Type B pancreatic cell (in vitro differentiated cells): ENCODE measurements at regions not wholly inside any gene's neighbourhood (a gene's known extent, or its start where the extent isn't known, plus 50 kb on each side); places are given as distances from the start of the nearest gene placed in this dataset.

Source experiments
- DNase-seq: peaks from one replicate; pipeline ENCODE4 v3.0.0; 2021; ENCODE audit warnings: mixed read lengths; ENCODE audit not compliant: unreplicated experiment; ENCODE audit errors: extremely low spot score
- H3K27ac Mint-ChIP-seq: 2 replicates; pipeline ENCODE4 v1.8.0; 2021; ENCODE audit warnings: mild to moderate bottlenecking, mixed read lengths
- H3K27me3 Mint-ChIP-seq: 2 replicates; pipeline ENCODE4 v1.8.0; 2021; ENCODE audit warnings: mixed read lengths
- H3K36me3 Mint-ChIP-seq: 2 replicates; pipeline ENCODE4 v1.8.0; 2021; ENCODE audit warnings: mixed read lengths
- H3K4me1 Mint-ChIP-seq: one replicate; pipeline ENCODE4 v1.8.0; 2021; ENCODE audit warnings: mixed read lengths; ENCODE audit not compliant: unreplicated experiment
- H3K4me3 Mint-ChIP-seq: 2 replicates; pipeline ENCODE4 v1.8.0; 2021; ENCODE audit warnings: mild to moderate bottlenecking, mixed read lengths
- H3K9me3 Mint-ChIP-seq: 2 replicates; pipeline ENCODE4 v1.8.0; 2021; ENCODE audit warnings: mixed read lengths
- TF ChIP-seq, protein P1 (sequence below): fragments of 200-600 bp; sonication (generic); conservative IDR thresholded peaks from 2 replicates; pipeline ENCODE4 v1.5.0; 2021; ENCODE audit warnings: antibody characterized with exemption, mild to moderate bottlenecking

DNA sequence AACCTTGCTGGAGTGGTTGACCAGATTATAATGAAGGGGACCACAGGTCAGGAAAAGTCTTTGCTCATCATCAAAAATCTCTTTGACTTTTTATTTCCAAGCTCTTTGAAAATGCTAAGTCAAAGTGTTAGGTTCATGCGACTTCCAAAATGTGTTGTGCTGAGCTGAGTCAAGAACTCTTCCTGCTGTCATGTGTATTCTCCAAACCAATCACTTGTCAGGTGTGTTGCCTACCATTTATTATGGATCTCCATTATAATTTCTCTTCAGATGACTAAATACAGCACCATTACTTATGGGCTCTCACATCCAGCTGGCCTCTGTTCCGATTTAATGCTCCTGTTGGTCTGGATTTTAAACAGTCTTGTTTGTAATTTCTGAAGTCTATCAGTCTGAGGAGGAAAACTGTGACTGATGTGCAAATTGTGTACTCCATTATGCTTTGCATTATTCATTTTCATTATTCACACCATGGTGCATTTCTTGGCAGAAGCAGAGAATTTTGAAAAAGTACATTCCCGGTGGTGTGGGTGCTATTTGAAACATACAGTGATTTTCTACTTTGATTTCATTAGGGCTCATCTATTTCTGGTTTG is 562.5 kb downstream of the LMO7 start:
- Mint-ChIP-seq H3K27ac (no peak overlapping the region), H3K4me3 (no peak overlapping the region), H3K9me3 (no peaks in the 10 kb centered on the region), H3K27me3 (no peaks in the 10 kb centered on the region), H3K36me3 (no peaks in the 10 kb centered on the region), H3K4me1 (no peaks in the 10 kb centered on the region)
- DNase-seq: no peak
- TF ChIP-seq, protein P1, sequence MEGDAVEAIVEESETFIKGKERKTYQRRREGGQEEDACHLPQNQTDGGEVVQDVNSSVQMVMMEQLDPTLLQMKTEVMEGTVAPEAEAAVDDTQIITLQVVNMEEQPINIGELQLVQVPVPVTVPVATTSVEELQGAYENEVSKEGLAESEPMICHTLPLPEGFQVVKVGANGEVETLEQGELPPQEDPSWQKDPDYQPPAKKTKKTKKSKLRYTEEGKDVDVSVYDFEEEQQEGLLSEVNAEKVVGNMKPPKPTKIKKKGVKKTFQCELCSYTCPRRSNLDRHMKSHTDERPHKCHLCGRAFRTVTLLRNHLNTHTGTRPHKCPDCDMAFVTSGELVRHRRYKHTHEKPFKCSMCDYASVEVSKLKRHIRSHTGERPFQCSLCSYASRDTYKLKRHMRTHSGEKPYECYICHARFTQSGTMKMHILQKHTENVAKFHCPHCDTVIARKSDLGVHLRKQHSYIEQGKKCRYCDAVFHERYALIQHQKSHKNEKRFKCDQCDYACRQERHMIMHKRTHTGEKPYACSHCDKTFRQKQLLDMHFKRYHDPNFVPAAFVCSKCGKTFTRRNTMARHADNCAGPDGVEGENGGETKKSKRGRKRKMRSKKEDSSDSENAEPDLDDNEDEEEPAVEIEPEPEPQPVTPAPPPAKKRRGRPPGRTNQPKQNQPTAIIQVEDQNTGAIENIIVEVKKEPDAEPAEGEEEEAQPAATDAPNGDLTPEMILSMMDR: no peak

DNA sequence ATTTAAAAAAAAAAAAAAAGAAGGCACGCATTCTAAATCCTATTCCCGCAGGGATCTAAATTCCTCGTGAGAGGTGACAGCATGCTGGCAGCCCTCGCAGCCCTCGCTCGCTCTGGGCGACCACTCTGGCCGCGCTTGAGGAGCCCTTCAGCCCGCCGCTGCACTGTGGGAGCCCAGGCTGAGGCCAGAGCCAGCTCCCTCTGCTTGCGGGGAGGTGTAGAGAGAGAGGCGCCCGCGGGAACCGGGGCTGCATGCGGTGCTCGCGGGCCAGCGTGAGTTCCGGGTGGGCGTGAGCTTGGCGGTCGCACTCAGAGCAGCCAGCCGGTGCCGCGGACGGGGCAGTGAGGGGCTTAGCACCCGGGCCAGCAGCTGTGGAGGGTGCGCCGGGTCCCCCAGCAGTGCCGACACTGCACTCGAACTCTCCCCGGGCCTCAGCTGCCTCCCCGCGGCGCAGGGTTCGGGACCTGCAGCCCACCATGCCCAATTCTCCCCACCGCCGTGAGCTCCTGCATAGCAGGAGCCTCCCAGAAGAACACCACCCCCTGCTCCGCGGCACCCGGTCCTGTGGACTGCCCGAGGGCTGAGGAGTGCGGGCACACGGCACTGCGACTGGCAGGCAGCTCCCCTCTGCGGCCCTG is 553.9 kb downstream of the LMO7 start:
- Mint-ChIP-seq H3K36me3 (no peaks in the 10 kb centered on the region), H3K27ac (no peak overlapping the region), H3K9me3 (no peaks in the 10 kb centered on the region), H3K27me3 (peaks cover 6% of the 10 kb centered on the region), H3K4me3 (no peak overlapping the region), H3K4me1 (no peaks in the 10 kb centered on the region)
- TF ChIP-seq, protein P1: no peak
- no peak for DNase-seq

DNA sequence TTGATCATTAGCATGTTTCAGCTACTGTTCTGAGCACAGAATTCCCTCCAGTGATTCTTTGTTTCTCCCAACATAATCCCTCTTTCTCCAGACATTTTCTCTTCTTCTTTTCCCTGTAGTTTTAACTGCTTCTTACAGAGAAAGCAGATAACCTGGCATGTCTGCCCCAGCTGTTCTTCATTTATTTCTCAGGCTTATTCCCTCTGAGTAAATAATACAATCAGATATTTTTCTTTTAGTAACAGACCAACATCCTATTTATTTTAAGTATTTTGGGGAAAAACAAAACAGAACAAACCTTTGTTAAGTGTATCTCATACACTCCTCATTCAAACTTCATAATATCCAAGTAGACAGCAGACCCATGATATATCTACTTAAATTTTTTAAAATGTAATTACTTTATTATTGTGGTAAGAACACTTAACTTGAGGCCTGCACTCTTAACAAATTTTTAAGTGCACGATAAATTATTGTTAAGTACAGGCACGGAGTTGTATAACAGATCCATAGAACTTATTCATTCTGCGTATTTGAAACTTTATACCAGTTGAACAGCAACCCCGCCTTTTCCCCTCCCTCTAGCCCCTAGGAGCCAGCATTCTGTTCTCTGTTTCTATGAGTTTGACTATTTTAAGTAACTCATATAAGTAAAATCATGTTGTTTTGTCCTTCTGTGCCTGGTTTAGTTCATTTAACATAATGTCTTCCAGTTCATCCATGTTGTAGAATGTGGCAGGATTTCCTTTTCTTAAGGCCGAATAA is 540.0 kb downstream of the LMO7 start:
- Mint-ChIP-seq H3K9me3 (peaks cover 3% of the 10 kb centered on the region), H3K36me3 (no peaks in the 10 kb centered on the region), H3K4me1 (no peaks in the 10 kb centered on the region), H3K4me3 (no peak overlapping the region), H3K27ac (no peak overlapping the region), H3K27me3 (no peaks in the 10 kb centered on the region)
- TF ChIP-seq, protein P1: no peak
- DNase-seq: no peak

DNA sequence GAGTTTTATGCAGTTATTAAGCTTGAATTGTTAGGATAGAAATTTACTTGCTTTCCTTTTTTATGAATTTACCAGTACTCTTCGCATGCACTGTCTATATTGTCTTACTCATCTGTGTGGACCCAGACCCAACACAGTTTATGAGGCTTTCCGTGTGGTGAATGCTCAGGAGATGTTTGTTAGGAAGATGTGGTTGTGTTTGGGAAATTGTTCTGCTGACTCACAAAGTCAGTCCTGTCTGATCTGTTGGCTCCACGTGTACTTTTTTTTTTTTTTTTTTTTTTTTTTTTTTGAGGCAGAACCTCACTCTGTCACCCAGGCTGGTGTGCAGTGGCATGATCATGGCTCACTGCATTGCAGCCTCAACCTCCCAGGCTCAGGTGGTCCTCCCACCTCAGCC is 532.5 kb downstream of the LMO7 start:
- Mint-ChIP-seq H3K36me3 (no peaks in the 10 kb centered on the region), H3K9me3 (peaks cover 3% of the 10 kb centered on the region), H3K4me3 (no peak overlapping the region), H3K27ac (no peak overlapping the region), H3K4me1 (no peaks in the 10 kb centered on the region), H3K27me3 (no peaks in the 10 kb centered on the region)
- TF ChIP-seq, protein P1: no peak
- no peak for DNase-seq

DNA sequence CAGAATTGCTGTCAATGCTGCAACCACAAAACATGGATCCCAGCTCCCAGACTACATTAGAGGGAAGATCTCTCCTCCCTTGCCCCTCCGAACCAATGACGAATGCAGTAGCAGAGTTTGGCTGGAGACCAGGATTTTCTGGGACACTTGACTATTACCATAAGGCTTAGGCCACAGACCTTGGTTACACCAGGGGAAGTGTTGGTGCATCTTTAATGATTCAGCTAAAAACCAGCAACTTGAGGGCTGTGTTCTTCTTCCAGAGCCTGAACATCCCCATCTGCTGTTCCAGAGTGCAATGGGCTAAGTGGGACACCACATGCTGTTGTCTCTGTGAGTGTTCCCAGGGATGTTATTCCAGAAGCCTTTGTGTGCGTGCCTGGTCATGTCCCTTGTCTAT is 528.2 kb downstream of the LMO7 start:
- Mint-ChIP-seq H3K36me3 (no peaks in the 10 kb centered on the region), H3K27me3 (no peaks in the 10 kb centered on the region), H3K27ac (no peak overlapping the region), H3K9me3 (peaks cover 9% of the 10 kb centered on the region), H3K4me1 (no peaks in the 10 kb centered on the region), H3K4me3 (no peak overlapping the region)
- no peak for DNase-seq
- TF ChIP-seq, protein P1: no peak
